GM18517 (cell line): ENCODE measurements at regions not wholly inside any gene's neighbourhood (a gene's known extent, or its start where the extent isn't known, plus 50 kb on each side); places are given as distances from the start of the nearest gene placed in this dataset.
"Not testable (repeated sequence)": the region's sequence is repeated elsewhere in the genome, so short reads cannot be mapped to it uniquely, and the experiment has no call there.

Experiments
- ATAC-seq: cut with Tn5 transposase; IDR thresholded peaks from one replicate; pipeline ENCODE4 v1.9.1; 2021; ENCODE audit warnings: mild to moderate bottlenecking, moderate library complexity; ENCODE audit not compliant: unreplicated experiment

DNA sequence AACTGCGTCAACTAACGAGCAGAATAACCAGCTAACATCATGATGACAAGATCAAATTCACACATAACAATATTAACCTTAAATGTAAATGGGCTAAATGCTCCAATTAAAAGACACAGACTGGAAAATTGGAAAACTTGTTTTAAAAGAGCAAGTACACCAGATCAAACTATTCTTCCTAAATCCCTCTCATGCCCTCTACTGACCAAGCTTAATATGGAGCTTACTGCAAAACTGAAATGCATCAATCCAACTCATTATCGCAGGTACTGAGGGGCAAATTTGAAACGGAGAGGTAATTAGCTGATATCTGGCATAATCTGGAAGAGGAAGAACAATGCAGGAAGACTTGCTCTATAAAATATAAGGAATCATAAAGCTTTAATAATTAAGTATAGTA lies 1223.8 kb downstream of the NXPH1 start:
- no peak for ATAC-seq

DNA sequence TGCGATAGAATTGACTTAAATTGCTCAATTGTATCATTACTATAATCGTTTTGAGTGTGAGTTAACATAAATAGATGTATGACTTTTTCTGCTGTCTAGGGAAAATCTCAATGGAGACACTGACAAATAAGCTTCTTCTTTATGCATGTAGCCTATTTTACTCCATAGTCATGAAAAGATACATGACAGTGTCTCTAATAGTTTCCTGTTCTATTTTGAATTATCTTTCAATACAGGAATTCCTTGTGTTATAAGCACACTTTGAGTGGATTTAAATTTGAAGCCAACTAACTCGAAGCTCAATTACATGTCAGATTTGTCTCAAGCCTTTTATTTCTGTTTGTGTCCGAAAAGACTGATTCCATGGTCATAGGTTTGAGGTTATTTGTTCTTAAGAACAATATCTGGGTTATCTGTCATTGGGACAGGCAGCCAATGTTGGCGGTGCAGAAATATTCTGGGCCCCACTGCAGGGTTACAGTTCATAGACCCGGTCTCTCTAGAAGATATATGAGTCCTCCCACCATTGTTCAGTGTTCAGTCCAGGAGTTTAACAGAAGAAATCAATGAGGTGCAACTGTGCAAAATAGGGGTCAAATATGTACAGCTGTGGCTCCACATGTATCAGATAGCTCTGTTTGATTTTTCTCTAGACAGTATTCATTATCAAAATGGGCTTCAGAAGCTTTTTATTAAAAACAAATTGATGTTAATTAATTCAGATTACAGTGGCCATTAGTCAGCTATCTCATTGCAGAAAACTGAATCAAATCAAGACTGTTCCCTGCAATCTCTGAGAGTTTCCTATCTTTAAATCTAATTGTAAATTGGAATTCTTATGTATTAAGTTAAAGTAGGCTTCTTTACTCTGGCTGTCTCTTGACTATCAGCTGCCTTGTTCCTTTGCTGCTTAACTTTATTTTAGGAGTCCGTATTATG lies 1238.8 kb downstream of the NXPH1 start:
- no peak for ATAC-seq

DNA sequence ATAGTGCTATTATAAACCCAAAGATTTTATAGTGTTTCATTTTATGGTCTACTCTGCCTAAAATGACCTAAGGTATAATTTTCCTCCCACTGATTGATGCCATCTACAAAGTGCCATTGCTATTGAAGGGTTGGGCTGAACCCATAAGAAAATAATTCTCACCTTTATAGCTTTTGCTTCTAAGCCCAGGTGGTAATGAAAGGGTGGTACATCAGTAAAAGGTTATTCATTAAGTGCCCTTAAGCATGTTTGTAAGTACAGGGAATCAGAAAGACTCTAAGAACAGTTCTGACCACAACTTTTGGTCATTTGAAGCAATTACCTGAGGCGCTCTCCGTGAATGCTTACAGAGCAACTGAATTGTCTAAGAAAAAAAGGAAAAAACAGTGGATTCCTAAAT lies 1247.3 kb downstream of the NXPH1 start:
- ATAC-seq = no peak

DNA sequence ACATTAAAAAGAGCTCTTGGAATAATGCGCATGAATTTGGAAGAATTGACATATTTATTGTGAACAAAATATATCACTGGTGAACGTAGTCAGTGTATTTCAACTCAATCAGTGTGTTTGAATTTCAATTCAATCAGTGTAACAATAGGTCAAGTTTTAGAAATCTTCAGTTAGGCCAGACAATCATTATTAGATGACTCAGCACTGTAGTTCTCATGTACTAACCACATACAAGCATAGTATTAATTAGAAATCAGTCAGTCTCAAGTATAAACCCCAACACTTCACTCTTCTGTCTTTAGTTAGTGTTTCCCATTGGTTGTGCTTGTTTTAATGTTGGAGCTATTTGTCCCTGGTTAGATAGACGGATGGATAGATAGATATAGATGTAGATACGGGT lies 1247.9 kb downstream of the NXPH1 start:
- no peak for ATAC-seq

DNA sequence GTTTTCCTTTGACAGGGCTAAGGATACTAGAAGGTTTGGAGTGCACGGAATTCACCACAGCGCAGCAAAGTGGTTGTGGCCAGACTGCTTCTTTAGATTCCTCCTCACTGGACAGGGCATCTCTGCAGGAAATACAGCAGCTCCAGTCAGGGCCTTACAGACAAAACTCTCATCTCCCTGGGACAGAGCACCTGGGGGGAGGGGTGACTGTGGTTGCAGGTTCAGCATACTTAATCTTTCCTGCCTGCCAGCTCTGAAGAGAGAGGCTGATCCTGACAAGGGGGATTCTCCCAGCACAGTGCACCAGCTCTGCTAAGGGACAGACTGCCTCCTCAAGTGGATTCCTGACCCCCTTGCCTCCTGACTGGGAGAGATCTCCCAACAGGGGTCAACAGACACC lies 1257.9 kb downstream of the NXPH1 start:
- no peak for ATAC-seq

DNA sequence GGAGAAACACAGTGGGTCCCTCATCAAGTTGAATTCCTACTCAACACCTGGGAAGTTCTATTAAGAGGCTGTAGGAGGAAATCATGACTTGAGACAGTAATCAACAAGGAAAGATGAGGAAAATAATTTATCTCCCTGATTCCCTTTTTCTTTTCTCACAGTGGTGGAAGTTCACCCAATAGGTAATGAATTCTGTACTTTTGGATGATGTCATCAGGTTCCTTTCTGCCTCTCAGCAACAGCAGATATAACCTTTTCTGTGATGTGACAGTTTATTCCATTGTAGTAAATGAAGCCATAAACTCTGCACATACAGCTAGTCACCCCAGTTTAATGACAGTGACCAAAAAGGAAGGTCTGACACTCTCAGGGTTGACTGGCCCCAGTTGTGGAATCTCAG lies 1265.0 kb downstream of the NXPH1 start:
- no peak for ATAC-seq

DNA sequence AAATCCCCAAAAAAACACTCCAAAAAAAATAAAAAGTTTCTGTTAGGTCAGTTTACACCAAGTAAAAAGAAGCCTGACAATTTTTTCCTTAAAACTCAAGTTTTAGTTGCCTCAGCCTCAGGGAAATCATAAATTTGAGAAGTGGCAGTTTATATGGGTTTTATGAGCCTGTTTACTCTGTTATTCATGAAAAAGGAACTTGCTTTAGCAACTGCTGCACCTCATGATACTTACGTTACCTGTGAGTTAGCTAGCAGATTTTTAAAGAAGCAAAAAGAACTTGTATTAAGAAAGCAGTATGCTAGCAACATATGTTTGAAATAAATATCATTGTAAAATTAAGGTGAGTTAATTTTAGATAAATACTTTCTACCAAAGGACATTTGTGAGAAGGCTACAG lies 1264.5 kb upstream of the PHF14 start:
- ATAC-seq = no peak

DNA sequence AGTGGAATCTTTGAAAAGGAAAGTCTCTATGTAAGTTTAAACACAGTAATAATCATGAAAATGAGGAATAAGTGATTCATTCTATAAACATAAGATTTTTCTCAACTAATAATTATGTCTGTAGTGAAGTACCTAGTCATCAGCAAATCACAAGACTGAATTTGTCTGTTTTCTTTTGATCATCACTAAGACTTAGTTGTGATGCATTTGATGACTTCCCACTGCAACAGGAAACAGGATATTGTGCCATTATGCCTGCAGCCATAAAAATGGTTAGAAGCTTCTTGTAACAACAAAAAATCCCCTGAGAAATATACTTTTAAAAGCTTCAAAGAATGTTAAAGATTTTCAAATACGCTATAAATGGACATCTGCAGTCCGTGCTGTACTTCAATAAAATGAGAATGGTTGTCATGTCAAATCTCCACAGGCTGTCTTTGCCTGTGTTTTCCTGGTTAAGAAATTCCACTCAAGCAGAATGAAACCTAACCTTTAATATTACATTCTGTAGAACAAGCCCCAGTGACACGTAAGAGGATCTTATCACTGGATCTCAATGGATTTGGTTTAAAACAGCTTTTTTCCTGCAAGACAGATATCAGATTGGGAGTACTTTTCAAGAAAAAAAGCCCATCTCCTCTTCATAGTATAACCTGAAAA lies 1262.3 kb upstream of the PHF14 start:
- no peak for ATAC-seq

DNA sequence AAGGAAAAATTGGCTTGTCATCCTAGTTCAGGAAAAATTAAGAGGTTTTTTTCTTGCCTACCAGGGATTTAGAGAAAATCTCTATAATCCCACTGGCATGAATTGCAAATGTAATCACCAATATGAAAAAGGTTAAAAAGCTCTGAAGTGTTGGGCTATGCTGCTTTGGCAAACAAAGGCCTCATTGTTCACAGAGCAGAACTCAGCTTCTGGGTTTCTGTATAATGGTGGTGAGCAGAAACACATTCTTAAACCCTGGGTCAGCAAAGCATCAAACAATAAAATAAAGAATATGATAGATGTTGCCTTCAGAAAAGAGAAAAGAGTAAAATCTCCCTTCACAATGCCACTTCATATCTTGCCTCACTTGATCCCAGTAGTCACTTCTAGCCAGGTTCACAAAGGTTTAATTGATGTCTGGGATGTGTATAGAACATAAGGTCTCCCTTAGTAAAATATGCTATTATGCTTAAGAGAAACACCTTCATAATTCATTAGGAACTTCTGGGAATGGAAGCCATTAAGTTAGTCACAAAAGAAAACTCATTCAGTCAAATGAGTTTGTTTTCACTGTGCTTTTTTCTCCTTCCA lies 1255.5 kb upstream of the PHF14 start:
- ATAC-seq = no peak

DNA sequence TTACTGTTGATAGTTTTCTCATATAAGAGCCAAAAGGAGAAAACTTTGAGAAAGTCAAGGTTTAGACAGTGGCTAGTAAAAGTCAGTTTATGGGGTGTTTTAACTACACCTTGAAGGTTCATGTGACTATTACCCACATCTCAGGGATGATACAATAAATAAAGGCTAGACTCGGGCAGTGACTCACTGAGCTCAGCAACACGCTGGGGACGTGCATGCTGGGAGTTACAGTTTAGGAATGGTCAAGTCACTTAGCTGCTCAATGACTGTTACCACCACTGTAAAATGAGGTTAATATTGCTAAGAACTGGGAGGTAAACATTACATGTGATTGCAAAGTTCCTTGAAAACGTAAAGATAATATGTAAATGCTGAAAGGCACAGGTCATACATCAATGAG lies 1254.4 kb upstream of the PHF14 start:
- ATAC-seq = no peak

DNA sequence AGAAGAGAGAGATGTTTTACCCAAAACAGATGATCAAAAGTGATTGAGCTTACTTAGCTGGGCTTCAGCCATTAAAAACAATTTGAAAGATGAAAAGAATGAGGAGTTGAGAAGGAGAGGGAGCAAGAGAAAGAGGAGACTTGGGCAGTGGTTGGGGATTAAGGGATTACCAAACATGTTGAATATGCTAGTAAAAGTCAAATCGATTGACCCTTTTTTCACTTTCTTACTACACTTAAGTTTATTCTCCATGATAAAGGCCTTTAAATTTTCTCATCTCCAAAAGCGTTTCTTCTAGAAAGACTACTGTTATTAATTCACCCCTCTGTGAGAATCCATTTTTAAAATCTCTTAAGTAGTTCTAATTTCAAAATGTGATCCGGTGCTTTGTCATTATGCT lies 1254.0 kb upstream of the PHF14 start:
- ATAC-seq = no peak

DNA sequence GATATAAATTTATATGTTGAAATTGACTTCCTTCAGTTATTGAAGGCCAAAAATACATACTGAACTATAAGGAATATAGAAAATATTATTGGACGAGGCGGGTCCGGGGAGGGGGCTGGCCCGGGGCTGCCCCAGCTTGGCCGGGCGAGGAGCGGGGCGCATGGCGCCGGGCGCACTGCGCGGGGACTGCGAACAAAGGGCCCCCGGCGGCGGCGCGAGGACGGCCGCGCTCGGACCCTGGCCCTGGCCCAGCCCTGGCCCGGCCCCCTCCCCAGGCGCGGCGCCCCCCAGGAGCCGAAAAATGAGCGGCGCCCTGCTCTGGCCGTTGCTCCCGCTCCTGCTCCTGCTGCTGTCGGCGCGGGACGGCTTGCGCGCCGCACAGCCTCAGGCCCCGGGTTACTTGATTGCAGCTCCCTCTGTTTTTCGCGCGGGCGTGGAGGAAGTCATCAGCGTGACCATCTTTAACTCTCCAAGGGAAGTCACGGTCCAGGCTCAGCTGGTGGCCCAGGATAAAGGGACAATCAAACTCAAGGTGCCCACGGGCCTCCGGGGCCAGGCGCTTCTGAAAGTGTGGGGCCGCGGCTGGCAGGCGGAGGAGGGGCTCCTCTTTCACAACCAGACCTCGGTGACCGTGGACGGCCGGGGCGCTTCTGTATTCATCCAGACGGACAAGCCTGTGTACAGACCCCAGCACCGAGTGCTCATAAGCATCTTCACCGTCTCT lies 1247.6 kb upstream of the PHF14 start:
- not testable (repeated sequence) for ATAC-seq

DNA sequence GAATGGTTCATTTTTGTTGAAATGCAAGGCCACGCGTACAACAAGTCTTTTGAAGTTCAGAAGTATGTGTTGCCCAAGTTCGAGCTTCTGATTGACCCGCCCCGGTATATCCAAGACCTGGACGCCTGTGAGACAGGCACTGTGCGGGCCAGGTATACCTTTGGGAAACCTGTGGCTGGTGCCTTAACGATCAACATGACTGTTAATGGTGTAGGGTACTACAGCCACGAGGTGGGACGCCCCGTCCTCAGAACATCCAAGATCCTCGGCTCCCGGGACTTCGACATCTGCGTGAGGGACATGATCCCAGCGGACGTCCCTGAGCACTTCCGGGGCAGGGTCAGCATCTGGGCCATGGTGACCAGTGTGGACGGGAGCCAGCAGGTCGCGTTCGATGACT lies 1246.9 kb upstream of the PHF14 start:
- not testable (repeated sequence) for ATAC-seq

DNA sequence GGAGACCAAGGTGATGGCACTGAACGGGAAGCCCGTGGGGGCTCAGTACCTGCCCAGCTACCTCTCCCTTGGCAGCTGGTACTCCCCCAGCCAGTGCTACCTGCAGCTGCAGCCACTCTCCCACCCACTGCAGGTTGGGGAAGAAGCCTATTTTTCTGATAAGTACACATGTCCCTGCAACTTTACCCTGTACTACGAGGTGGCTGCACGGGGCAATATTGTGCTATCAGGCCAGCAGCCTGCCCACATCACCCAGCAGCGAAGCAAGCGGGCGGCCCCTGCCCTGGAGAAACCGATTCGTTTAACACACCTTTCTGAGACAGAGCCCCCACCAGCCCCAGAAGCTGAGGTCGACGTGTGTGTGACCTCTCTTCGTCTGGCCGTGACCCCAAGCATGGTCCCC lies 1246.2 kb upstream of the PHF14 start:
- ATAC-seq = not testable (repeated sequence)

DNA sequence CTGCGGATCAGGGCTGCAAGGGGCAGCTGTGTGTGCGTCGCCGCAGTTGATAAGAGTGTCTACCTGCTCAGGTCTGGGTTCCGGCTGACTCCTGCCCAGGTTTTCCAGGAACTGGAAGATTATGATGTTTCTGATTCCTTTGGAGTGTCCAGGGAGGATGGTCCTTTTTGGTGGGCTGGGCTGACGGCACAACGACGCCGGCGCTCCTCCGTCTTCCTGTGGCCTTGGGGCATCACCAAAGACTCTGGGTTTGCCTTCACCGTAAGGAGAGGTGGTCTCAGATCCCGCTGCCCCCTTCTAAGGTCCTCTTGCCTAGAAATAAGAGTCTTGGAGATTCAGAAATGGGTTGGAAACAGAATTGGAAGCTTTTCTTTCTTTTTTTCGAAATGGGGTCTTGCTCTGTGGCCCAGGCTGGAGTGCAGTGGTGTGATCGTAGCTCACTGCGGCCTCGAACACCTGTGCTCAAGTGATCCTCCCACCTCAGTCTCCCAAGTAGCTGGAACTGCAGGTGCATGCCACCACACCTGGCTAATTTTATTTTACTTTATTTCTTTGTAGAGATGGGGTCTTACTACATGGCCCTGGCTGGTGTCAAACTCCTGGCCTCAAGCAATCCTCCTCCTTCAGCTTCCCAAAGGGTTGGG lies 1245.5 kb upstream of the PHF14 start:
- ATAC-seq = not testable (repeated sequence)

DNA sequence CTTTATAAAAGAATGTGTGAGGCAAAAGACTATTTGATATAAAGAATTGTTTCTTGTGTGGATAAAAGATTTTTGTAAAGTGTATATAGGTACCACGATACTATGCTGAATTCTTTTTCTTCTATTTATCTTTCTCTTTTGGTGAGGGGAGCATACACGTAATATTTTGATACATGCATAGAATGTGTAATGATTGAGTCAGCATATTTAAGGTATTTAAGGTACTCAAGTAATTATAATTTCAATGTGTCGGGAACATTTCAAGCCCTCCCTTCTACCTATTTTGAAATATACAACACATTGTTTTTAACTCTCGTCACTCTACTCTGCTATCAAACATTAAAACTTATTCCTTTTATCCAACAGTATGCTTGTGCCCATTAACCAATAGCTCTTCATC lies 1221.6 kb upstream of the PHF14 start:
- no peak for ATAC-seq

DNA sequence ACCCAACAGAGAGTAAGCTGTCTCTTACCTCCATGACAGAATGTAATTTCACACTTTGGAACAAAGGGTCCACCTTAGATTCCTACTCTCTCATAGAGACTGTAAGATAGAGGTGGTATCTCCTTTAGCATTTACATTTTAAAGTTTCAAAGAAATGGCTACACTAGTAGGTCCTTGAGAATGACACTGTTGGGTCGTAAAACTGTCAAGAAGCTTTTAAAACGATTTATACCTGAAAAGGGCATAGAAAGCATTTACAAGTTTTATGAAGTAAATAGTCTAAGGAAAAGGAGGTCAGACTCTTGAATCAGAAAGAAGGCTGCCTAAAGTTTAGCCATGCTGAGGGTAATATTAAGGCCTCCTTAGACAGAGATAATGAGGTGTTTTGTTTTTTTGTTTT lies 1212.4 kb upstream of the PHF14 start:
- ATAC-seq = no peak

DNA sequence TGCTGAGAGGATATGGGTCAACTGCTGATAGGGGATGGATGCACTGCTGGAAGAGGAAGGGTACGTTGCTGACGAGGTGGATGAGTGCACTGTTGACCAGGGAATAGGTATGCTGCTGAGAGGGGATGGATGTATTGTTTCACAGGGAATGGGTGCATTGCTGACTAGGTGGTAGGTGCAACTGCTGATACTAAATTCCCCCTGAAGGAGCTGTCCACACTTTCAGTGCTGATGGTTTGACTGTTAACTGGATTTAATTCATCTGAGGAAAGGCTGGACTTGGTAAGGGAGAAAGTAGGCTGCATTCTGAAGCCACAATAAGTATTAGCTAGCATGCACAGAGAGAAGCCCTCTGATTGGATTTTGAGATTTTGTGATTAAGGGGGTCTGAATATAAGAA lies 1196.8 kb upstream of the PHF14 start:
- ATAC-seq = no peak

DNA sequence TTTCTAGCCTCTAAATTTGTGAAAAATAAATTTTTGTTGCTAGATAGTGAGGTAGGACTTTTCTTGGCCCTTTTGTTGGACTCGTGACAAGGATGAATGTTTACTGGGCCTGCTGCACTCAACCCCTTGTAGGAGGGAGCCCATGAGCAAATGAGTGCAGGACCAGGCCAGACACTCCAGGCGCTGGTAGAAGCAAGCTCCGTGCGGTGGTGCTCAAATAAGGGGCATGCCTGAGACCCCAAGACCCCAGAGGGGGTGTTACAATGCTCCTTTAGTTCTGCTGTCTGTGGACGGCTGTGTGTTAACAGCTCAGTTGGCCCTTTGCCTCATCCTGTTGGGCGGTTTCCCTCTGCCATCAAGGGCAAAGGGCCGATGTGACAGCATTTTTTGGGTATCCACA lies 1195.3 kb upstream of the PHF14 start:
- no peak for ATAC-seq

DNA sequence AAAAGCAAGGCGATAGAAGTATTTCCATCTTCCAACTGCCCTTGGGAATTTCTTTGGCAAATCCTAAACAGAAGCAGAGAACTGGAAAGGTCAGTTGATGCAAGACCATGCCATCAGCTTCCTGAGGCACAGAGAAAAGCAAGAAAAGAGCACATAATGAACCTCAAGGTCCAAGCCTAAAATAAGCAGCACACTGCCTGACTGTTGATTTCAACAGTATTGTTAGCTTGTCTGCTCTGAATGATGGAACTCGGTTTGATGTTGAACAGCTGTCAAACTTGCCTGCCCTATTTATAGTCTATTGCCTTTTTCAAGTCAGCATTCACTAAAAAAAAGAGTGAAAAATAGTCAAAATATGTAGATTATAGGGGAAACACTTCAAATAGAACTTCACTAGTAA lies 1192.0 kb upstream of the PHF14 start:
- no peak for ATAC-seq

DNA sequence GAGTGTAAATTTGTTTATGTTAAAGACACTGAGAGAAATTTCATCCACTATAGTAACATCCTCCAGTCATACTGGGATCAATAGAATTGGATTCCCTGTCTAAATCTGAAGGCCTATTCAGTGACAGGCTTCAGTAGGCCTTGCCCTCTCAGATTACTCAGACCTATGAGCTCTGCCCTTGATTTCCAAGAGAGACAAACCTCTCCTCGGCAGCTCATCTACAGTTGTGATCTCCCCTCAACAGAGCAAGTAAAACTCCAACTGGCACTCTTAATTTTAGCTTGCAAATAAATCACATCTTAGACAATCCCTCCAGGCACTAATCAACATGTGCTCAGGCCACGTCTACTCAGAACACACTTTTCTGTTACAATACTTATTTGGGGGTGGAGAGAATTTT lies 1191.4 kb upstream of the PHF14 start:
- no peak for ATAC-seq
